Spleen (tissue), 7 donors: ENCODE measurements at regions not wholly inside any gene's neighbourhood (a gene's known extent, or its start where the extent isn't known, plus 50 kb on each side); places are given as distances from the start of the nearest gene placed in this dataset.

ENCODE experiments used
- POLR2A ChIP-seq, 3 donors: fragments of 450-650 bp; IDR thresholded peaks; one replicate each; pipeline ENCODE4 v1.5.1; 2017; ENCODE audit warnings: antibody characterized with exemption in 3 of 3, mild to moderate bottlenecking in 1 of 3
- POLR2AphosphoS5 ChIP-seq, 3 donors: sonication (generic); formaldehyde crosslinking; IDR thresholded peaks; one replicate each; pipeline ENCODE4 v1.5.1; 2017; ENCODE audit warnings: antibody characterized with exemption in 3 of 3
- TF ChIP-seq, protein P1 (sequence below), 11 experiments: fragments of 200-600 bp in 7 of 11; fragments of 450-650 bp in 4 of 11; sonication (generic) in 4 of 11; IDR thresholded peaks in 8 of 11; conservative IDR thresholded peaks in 3 of 11; 1 replicate in 7 of 11; 2 replicates in 4 of 11; pipeline versions ENCODE4 v1.4.0 to v1.8.0; 2016 to 2021; ENCODE audit warnings: antibody characterized with exemption in 11 of 11, inconsistent platforms in 4 of 11, mild to moderate bottlenecking in 1 of 11
- donor health status: DM: no; HTN: no; CAD: no; lungs with moderate emphysema.
- donor health status: DM: no; HTN: no; CAD: no.
- donor health status: DM: no; HTN: no; CAD: no.

DNA sequence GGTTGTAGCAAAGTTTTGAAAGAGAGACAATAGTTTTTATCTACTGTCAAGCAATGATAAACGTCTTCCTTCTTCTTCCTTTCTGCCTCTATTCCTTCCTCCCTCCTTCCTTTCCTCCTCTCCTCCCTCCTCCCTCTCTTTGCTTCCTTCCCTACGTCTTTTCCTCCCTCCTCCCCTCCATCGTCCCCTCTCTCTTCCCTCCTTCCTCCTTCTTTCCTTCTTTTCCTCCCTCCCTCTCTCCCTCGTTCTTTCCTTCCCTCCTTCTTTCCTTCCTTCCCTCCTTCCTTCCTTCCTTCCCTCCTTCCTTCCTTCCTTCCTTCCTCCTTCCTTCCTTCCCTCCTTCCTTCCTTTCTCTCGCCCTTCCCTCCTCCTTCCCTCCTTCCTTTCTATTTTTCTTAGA, 82.8 kb upstream of the KCNA1 start:
- TF ChIP-seq, protein P1, sequence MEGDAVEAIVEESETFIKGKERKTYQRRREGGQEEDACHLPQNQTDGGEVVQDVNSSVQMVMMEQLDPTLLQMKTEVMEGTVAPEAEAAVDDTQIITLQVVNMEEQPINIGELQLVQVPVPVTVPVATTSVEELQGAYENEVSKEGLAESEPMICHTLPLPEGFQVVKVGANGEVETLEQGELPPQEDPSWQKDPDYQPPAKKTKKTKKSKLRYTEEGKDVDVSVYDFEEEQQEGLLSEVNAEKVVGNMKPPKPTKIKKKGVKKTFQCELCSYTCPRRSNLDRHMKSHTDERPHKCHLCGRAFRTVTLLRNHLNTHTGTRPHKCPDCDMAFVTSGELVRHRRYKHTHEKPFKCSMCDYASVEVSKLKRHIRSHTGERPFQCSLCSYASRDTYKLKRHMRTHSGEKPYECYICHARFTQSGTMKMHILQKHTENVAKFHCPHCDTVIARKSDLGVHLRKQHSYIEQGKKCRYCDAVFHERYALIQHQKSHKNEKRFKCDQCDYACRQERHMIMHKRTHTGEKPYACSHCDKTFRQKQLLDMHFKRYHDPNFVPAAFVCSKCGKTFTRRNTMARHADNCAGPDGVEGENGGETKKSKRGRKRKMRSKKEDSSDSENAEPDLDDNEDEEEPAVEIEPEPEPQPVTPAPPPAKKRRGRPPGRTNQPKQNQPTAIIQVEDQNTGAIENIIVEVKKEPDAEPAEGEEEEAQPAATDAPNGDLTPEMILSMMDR (IDR thresholded peaks at IDR 0.05 in 8 of 11, conservative IDR thresholded peaks at IDR 0.05 in 3 of 11): no peak
- TF ChIP-seq POLR2A (IDR thresholded peaks at IDR 0.05) (no peak), POLR2AphosphoS5 (IDR thresholded peaks at IDR 0.05) (no peak)
